ENCODE measurements at regions not wholly inside any gene's neighbourhood (a gene's known extent, or its start where the extent isn't known, plus 50 kb on each side); places are given as distances from the start of the nearest gene placed in this dataset. TPM values are rescaled to one million over a fixed set of nuclear protein-coding genes. Genes with fewer than 3 reads are reported as not detected.

- H3K27me3 ChIP-seq (ENCODE audit: control insufficient read depth in 3 of 3, insufficient read depth in 3 of 3, low read length in 3 of 3) = peaks cover 0 to 2% (median 0%) of the 10 kb centered on the region in 3 donors
- H3K4me3 ChIP-seq (ENCODE audit: low read length in 3 of 3) = no peak overlapping the region
- peaks cover 5 to 15% (median 6%) of the 10 kb centered on the region in 3 donors for H3K4me1 ChIP-seq (ENCODE audit: control insufficient read depth in 3 of 3, insufficient read depth in 3 of 3, low read length in 3 of 3)
- H3K36me3 ChIP-seq (ENCODE audit: control insufficient read depth in 3 of 3, insufficient read depth in 3 of 3, low read length in 3 of 3) = no peaks in the 10 kb centered on the region
- H3K27ac ChIP-seq (ENCODE audit: low read depth, low read length) = no peak overlapping the region
- H3K9ac ChIP-seq (ENCODE audit: low read depth in 1 of 3, low read length in 3 of 3) = no peak overlapping the region
- H3K9me3 ChIP-seq (ENCODE audit: control insufficient read depth in 3 of 3, low read length in 3 of 3) = no peaks in the 10 kb centered on the region
Observed at GRCh38 chr2:16719485-16719808, 53.8 kb upstream of the CYRIA start.

DNA sequence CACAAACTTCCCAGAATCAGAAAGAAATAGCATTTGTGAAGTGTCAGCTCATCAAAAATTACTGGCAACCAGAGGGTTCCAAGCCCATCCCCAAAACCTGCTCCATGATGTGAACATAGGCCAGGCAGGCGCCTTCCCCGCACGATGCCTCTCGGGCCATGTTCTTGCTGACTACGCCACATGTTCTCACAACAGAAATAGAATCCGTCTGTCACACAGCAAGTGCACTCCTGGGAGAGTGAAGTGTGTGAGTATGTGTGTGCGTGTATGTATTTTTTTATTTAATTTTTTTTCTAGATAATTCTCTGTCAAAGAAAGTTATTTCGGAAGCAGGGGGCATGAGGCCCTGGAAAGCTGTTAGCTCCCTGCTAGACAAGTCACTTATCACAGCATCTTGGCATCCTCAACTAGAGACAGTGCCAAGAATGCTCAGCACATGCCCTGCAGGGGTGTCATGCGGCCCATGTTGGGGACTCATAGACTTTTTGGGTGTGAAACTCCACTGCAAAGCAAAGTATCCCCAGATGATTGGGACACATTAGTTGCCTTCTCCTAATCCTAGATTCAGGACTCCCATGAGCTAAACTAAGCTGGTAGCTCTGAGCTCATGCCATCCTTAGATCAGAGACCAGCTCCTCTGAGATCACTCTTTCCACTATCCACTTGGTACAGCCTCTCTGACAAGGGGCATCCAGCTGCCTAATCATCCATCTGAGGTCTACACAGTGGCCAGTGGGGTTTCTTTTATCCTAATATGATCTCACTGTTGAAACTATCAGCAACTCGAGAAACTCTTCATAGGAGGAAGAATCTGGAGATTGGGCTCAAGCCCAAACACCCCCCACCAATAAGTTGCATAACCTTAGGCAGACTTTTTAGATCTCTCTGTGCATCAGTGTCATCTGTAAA lies 53.2 kb upstream of the CYRIA start:
- H3K27ac ChIP-seq (ENCODE audit: low read depth, low read length) = no peak overlapping the region
- no peaks in the 10 kb centered on the region for H3K9me3 ChIP-seq (ENCODE audit: control insufficient read depth in 3 of 3, low read length in 3 of 3)
- H3K4me1 ChIP-seq (ENCODE audit: control insufficient read depth in 3 of 3, insufficient read depth in 3 of 3, low read length in 3 of 3) = peaks cover 5 to 15% (median 6%) of the 10 kb centered on the region in 3 donors
- no peak overlapping the region for H3K9ac ChIP-seq (ENCODE audit: low read depth in 1 of 3, low read length in 3 of 3)
- H3K4me3 ChIP-seq (ENCODE audit: low read length in 3 of 3) = no peak overlapping the region
- H3K36me3 ChIP-seq (ENCODE audit: control insufficient read depth in 3 of 3, insufficient read depth in 3 of 3, low read length in 3 of 3) = no peaks in the 10 kb centered on the region
- H3K27me3 ChIP-seq (ENCODE audit: control insufficient read depth in 3 of 3, insufficient read depth in 3 of 3, low read length in 3 of 3) = peaks cover 0 to 2% (median 0%) of the 10 kb centered on the region in 3 donors

DNA sequence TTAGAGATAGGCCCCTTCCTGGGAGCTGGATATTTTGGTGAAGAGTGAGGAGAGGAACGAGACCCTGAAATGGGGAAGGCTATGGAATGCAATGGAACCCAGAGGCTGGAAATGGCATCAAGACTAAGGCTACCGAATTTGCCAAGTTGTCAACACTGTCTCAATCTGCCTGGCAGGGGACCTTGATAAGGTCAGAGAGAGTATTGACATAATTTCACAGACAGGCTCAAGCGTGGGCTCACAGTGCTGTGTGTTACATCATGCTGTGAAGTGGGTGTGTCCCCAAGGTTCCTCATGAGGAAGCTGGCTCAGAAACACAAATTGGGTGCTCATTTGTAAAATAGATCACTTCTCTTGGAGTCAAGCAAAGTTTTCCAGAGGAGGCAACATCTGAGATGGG lies 51.8 kb upstream of the CYRIA start:
- H3K27ac ChIP-seq (ENCODE audit: low read depth, low read length) = no peak overlapping the region
- no peaks in the 10 kb centered on the region for H3K36me3 ChIP-seq (ENCODE audit: control insufficient read depth in 3 of 3, insufficient read depth in 3 of 3, low read length in 3 of 3)
- no peak overlapping the region for H3K4me3 ChIP-seq (ENCODE audit: low read length in 3 of 3)
- H3K27me3 ChIP-seq (ENCODE audit: control insufficient read depth in 3 of 3, insufficient read depth in 3 of 3, low read length in 3 of 3) = peaks cover 0 to 2% (median 0%) of the 10 kb centered on the region in 3 donors
- peaks cover 5 to 15% (median 6%) of the 10 kb centered on the region in 3 donors for H3K4me1 ChIP-seq (ENCODE audit: control insufficient read depth in 3 of 3, insufficient read depth in 3 of 3, low read length in 3 of 3)
- no peak overlapping the region for H3K9ac ChIP-seq (ENCODE audit: low read depth in 1 of 3, low read length in 3 of 3)
- H3K9me3 ChIP-seq (ENCODE audit: control insufficient read depth in 3 of 3, low read length in 3 of 3) = no peaks in the 10 kb centered on the region

GRCh38 chr2:16716944-16717343 lies 51.3 kb upstream of the CYRIA start:
- no peaks in the 10 kb centered on the region for H3K9me3 ChIP-seq (ENCODE audit: control insufficient read depth in 3 of 3, low read length in 3 of 3)
- no peaks in the 10 kb centered on the region for H3K36me3 ChIP-seq (ENCODE audit: control insufficient read depth in 3 of 3, insufficient read depth in 3 of 3, low read length in 3 of 3)
- peaks cover 5 to 15% (median 6%) of the 10 kb centered on the region in 3 donors for H3K4me1 ChIP-seq (ENCODE audit: control insufficient read depth in 3 of 3, insufficient read depth in 3 of 3, low read length in 3 of 3)
- H3K4me3 ChIP-seq (ENCODE audit: low read length in 3 of 3) = no peak overlapping the region
- peaks cover 0 to 2% (median 0%) of the 10 kb centered on the region in 3 donors for H3K27me3 ChIP-seq (ENCODE audit: control insufficient read depth in 3 of 3, insufficient read depth in 3 of 3, low read length in 3 of 3)
- no peak overlapping the region for H3K27ac ChIP-seq (ENCODE audit: low read depth, low read length)
- no peak overlapping the region for H3K9ac ChIP-seq (ENCODE audit: low read depth in 1 of 3, low read length in 3 of 3)

GRCh38 chr2:16716024-16716423 lies 50.4 kb upstream of the CYRIA start:
- no peaks in the 10 kb centered on the region for H3K27me3 ChIP-seq (ENCODE audit: control insufficient read depth in 3 of 3, insufficient read depth in 3 of 3, low read length in 3 of 3)
- no peak overlapping the region for H3K27ac ChIP-seq (ENCODE audit: low read depth, low read length)
- no peaks in the 10 kb centered on the region for H3K9me3 ChIP-seq (ENCODE audit: control insufficient read depth in 3 of 3, low read length in 3 of 3)
- no peaks in the 10 kb centered on the region for H3K36me3 ChIP-seq (ENCODE audit: control insufficient read depth in 3 of 3, insufficient read depth in 3 of 3, low read length in 3 of 3)
- peaks cover 5 to 15% (median 6%) of the 10 kb centered on the region in 3 donors for H3K4me1 ChIP-seq (ENCODE audit: control insufficient read depth in 3 of 3, insufficient read depth in 3 of 3, low read length in 3 of 3)
- no peak overlapping the region for H3K9ac ChIP-seq (ENCODE audit: low read depth in 1 of 3, low read length in 3 of 3)
- H3K4me3 ChIP-seq (ENCODE audit: low read length in 3 of 3) = no peak overlapping the region

Small RNA genes lying in the stretch of these regions (small RNA-seq; reads per million reads assigned to genes)
- gene RN7SKP168 = not detected

Measured in skeletal muscle tissue (tissue), 4 donors.